ENCODE measurements at regions not wholly inside any gene's neighbourhood (a gene's known extent, or its start where the extent isn't known, plus 50 kb on each side); places are given as distances from the start of the nearest gene placed in this dataset.
A peak's percentile ranks its signal among the peaks of the same experiment; 100 is the strongest.

DNA sequence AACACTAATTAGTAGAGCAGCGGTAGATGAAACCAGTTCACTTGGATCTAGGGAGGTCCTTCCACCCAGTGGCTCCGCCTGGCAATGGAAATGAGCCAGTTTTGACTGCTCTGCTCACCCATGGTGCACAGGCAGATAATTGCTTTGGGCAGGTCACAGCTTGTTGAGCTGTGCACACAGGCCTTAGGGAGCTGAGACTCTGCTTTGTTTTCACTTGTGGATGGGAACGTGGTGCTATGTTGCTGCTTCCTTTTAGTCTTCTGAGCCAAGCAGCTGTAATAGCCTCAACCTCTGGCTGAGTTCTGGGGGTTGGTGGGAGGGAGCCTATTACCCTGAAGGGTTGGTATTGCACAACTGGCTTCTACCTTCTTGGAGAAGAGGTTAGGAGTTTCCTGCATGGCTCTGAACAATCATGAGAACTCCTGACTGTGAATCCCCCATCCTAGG, 262.3 kb upstream of the MTNR1B start:
- no peak for DNase-seq (ENCODE audit: low spot score)
- Histone ChIP-seq H3K4me3 (ENCODE audit: low read depth in 1 of 3, low read length in 3 of 3) (no peak overlapping the region), H3K27ac (ENCODE audit: low read depth in 1 of 2, low read length in 2 of 2) (no peak overlapping the region), H3K27me3 (ENCODE audit: control insufficient read depth in 4 of 4, insufficient read depth in 4 of 4, low read length in 3 of 4) (no peaks in the 10 kb centered on the region), H3K36me3 (ENCODE audit: control insufficient read depth in 4 of 4, insufficient read depth in 3 of 4, low read depth in 1 of 4, low read length in 3 of 4) (no peaks in the 10 kb centered on the region), H3K9me3 (ENCODE audit: control insufficient read depth in 4 of 4, low read length in 3 of 4) (no peaks in the 10 kb centered on the region), H3K9ac (ENCODE audit: low read depth in 1 of 2, low read length in 2 of 2) (no peak overlapping the region), H3K4me1 (ENCODE audit: control insufficient read depth in 4 of 4, insufficient read depth in 4 of 4, low read length in 3 of 4) (no peaks in the 10 kb centered on the region)
- 66% methylated on average over 3 of the region's 3 CpGs for WGBS
- TF ChIP-seq, protein P1, sequence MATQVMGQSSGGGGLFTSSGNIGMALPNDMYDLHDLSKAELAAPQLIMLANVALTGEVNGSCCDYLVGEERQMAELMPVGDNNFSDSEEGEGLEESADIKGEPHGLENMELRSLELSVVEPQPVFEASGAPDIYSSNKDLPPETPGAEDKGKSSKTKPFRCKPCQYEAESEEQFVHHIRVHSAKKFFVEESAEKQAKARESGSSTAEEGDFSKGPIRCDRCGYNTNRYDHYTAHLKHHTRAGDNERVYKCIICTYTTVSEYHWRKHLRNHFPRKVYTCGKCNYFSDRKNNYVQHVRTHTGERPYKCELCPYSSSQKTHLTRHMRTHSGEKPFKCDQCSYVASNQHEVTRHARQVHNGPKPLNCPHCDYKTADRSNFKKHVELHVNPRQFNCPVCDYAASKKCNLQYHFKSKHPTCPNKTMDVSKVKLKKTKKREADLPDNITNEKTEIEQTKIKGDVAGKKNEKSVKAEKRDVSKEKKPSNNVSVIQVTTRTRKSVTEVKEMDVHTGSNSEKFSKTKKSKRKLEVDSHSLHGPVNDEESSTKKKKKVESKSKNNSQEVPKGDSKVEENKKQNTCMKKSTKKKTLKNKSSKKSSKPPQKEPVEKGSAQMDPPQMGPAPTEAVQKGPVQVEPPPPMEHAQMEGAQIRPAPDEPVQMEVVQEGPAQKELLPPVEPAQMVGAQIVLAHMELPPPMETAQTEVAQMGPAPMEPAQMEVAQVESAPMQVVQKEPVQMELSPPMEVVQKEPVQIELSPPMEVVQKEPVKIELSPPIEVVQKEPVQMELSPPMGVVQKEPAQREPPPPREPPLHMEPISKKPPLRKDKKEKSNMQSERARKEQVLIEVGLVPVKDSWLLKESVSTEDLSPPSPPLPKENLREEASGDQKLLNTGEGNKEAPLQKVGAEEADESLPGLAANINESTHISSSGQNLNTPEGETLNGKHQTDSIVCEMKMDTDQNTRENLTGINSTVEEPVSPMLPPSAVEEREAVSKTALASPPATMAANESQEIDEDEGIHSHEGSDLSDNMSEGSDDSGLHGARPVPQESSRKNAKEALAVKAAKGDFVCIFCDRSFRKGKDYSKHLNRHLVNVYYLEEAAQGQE (IDR thresholded peaks at IDR 0.05), result no peak
- TF ChIP-seq MAX (IDR thresholded peaks at IDR 0.05) (no peak), ATF3 (IDR thresholded peaks at IDR 0.05) (no peak), FOXA1 (IDR thresholded peaks at IDR 0.05) (no peak), JUND (IDR thresholded peaks at IDR 0.05) (no peak), ZBTB33 (IDR thresholded peaks at IDR 0.05) (no peak), HNF4G (IDR thresholded peaks at IDR 0.05) (no peak), TAF1 (conservative IDR thresholded peaks at IDR 0.05) (no peak), RXRA (IDR thresholded peaks at IDR 0.05) (no peak), HNF4A (conservative IDR thresholded peaks at IDR 0.05) (no peak), RAD21 (IDR thresholded peaks at IDR 0.05) (no peak), EGR1 (IDR thresholded peaks at IDR 0.05; ENCODE audit: low read depth in 2 of 2) (no peak), GABPA (IDR thresholded peaks at IDR 0.05 in 1 of 2, conservative IDR thresholded peaks at IDR 0.05 in 1 of 2) (no peak), CTCF (IDR thresholded peaks at IDR 0.05; ENCODE audit: low read depth, low read length, missing input control) (no peak)

- H3K4me1 ChIP-seq (ENCODE audit: control insufficient read depth in 4 of 4, insufficient read depth in 4 of 4, low read length in 3 of 4), result no peaks in the 10 kb centered on the region
- no peaks in the 10 kb centered on the region for H3K9me3 ChIP-seq (ENCODE audit: control insufficient read depth in 4 of 4, low read length in 3 of 4)
- H3K4me3 ChIP-seq (ENCODE audit: low read depth in 1 of 3, low read length in 3 of 3), result no peak overlapping the region
- H3K27ac ChIP-seq (ENCODE audit: low read depth in 1 of 2, low read length in 2 of 2), result no peak overlapping the region
- TF ChIP-seq NR2F2 (IDR thresholded peaks at IDR 0.05) (peak; percentile 16), YY1 (IDR thresholded peaks at IDR 0.05) (no peak)
- H3K27me3 ChIP-seq (ENCODE audit: control insufficient read depth in 4 of 4, insufficient read depth in 4 of 4, low read length in 3 of 4), result no peaks in the 10 kb centered on the region
- DNase-seq (ENCODE audit: low spot score), result no peak
- H3K9ac ChIP-seq (ENCODE audit: low read depth in 1 of 2, low read length in 2 of 2), result no peak overlapping the region
- H3K36me3 ChIP-seq (ENCODE audit: control insufficient read depth in 4 of 4, insufficient read depth in 3 of 4, low read depth in 1 of 4, low read length in 3 of 4), result no peaks in the 10 kb centered on the region
- WGBS, result 69% methylated on average over 1 of the region's 1 CpG
Measured at GRCh38 chr11:92707665-92708064, 261.8 kb upstream of the MTNR1B start.

Data from liver (tissue), 8 donors.